ENCODE measurements at regions not wholly inside any gene's neighbourhood (a gene's known extent, or its start where the extent isn't known, plus 50 kb on each side); places are given as distances from the start of the nearest gene placed in this dataset.

- Histone ChIP-seq H3K79me2 (ENCODE audit: low read length) (no peaks in the 10 kb centered on the region), H3K4me1 (ENCODE audit: low read length) (no peaks in the 10 kb centered on the region), H3K27ac (ENCODE audit: low read length) (no peak overlapping the region), H3K4me3 (ENCODE audit: low read length) (no peak overlapping the region), H3K36me3 (replicated peaks; ENCODE audit: low read depth, low read length) (no peaks in the 10 kb centered on the region), H3K9me3 (ENCODE audit: insufficient read depth, low read length) (no peaks in the 10 kb centered on the region), H3K4me2 (ENCODE audit: low read length) (no peak overlapping the region), H2AFZ (ENCODE audit: low read depth, low read length) (no peak overlapping the region), H3K9ac (ENCODE audit: low read length) (no peak overlapping the region), H3K27me3 (ENCODE audit: low read depth, low read length) (no peaks in the 10 kb centered on the region), H4K20me1 (ENCODE audit: insufficient read depth, low read length) (no peaks in the 10 kb centered on the region)
- TF ChIP-seq CTCF (IDR thresholded peaks at IDR 0.05; ENCODE audit: low read depth, low read length) (no peak), EZH2phosphoT487 (IDR thresholded peaks at IDR 0.05; ENCODE audit: low read depth) (no peak)
These were observed 104.0 kb upstream of the ZNF32 start for GRCh38 chr10:43752682-43753081.

GRCh38 chr10:43751646-43752045 lies 103.0 kb upstream of the ZNF32 start:
- Histone ChIP-seq H3K79me2 (ENCODE audit: low read length) (no peaks in the 10 kb centered on the region), H3K4me1 (ENCODE audit: low read length) (no peaks in the 10 kb centered on the region), H3K27ac (ENCODE audit: low read length) (no peak overlapping the region), H3K9me3 (ENCODE audit: insufficient read depth, low read length) (no peaks in the 10 kb centered on the region), H3K4me2 (ENCODE audit: low read length) (no peak overlapping the region), H3K36me3 (replicated peaks; ENCODE audit: low read depth, low read length) (no peaks in the 10 kb centered on the region), H3K4me3 (ENCODE audit: low read length) (no peak overlapping the region), H2AFZ (ENCODE audit: low read depth, low read length) (no peak overlapping the region), H3K9ac (ENCODE audit: low read length) (no peak overlapping the region), H3K27me3 (ENCODE audit: low read depth, low read length) (no peaks in the 10 kb centered on the region), H4K20me1 (ENCODE audit: insufficient read depth, low read length) (no peaks in the 10 kb centered on the region)
- TF ChIP-seq EZH2phosphoT487 (IDR thresholded peaks at IDR 0.05; ENCODE audit: low read depth) = no peak

- Histone ChIP-seq H2AFZ (ENCODE audit: low read depth, low read length) (no peak overlapping the region), H3K9ac (ENCODE audit: low read length) (no peak overlapping the region), H3K4me2 (ENCODE audit: low read length) (no peak overlapping the region), H3K79me2 (ENCODE audit: low read length) (no peaks in the 10 kb centered on the region), H3K27me3 (ENCODE audit: low read depth, low read length) (no peaks in the 10 kb centered on the region), H4K20me1 (ENCODE audit: insufficient read depth, low read length) (no peaks in the 10 kb centered on the region), H3K4me1 (ENCODE audit: low read length) (no peaks in the 10 kb centered on the region), H3K4me3 (ENCODE audit: low read length) (no peak overlapping the region), H3K9me3 (ENCODE audit: insufficient read depth, low read length) (no peaks in the 10 kb centered on the region), H3K27ac (ENCODE audit: low read length) (no peak overlapping the region), H3K36me3 (replicated peaks; ENCODE audit: low read depth, low read length) (no peaks in the 10 kb centered on the region)
- no peak for TF ChIP-seq EZH2phosphoT487 (IDR thresholded peaks at IDR 0.05; ENCODE audit: low read depth)
- TF ChIP-seq CTCF (IDR thresholded peaks at IDR 0.05; ENCODE audit: low read depth, low read length) = no peak
These were observed 101.4 kb upstream of the ZNF32 start for GRCh38 chr10:43749940-43750552.

GRCh38 chr10:43749145-43749576 lies 100.5 kb upstream of the ZNF32 start:
- Histone ChIP-seq H3K79me2 (ENCODE audit: low read length) (no peaks in the 10 kb centered on the region), H3K27ac (ENCODE audit: low read length) (no peak overlapping the region), H3K9me3 (ENCODE audit: insufficient read depth, low read length) (no peaks in the 10 kb centered on the region), H3K9ac (ENCODE audit: low read length) (no peak overlapping the region), H3K27me3 (ENCODE audit: low read depth, low read length) (no peaks in the 10 kb centered on the region), H2AFZ (ENCODE audit: low read depth, low read length) (no peak overlapping the region), H3K36me3 (replicated peaks; ENCODE audit: low read depth, low read length) (no peaks in the 10 kb centered on the region), H3K4me2 (ENCODE audit: low read length) (no peak overlapping the region), H3K4me1 (ENCODE audit: low read length) (no peaks in the 10 kb centered on the region), H4K20me1 (ENCODE audit: insufficient read depth, low read length) (no peaks in the 10 kb centered on the region), H3K4me3 (ENCODE audit: low read length) (no peak overlapping the region)
- TF ChIP-seq EZH2phosphoT487 (IDR thresholded peaks at IDR 0.05; ENCODE audit: low read depth) = no peak

- H3K79me2 ChIP-seq (ENCODE audit: low read length) = no peaks in the 10 kb centered on the region
- no peaks in the 10 kb centered on the region for H3K4me1 ChIP-seq (ENCODE audit: low read length)
- H3K9me3 ChIP-seq (ENCODE audit: insufficient read depth, low read length) = no peaks in the 10 kb centered on the region
- H3K36me3 ChIP-seq (replicated peaks; ENCODE audit: low read depth, low read length) = no peaks in the 10 kb centered on the region
- H3K9ac ChIP-seq (ENCODE audit: low read length) = no peak overlapping the region
- no peaks in the 10 kb centered on the region for H3K27me3 ChIP-seq (ENCODE audit: low read depth, low read length)
- H4K20me1 ChIP-seq (ENCODE audit: insufficient read depth, low read length) = no peaks in the 10 kb centered on the region
- no peak overlapping the region for H3K4me2 ChIP-seq (ENCODE audit: low read length)
- TF ChIP-seq CTCF (IDR thresholded peaks at IDR 0.05; ENCODE audit: low read depth, low read length) (no peak), EZH2phosphoT487 (IDR thresholded peaks at IDR 0.05; ENCODE audit: low read depth) (no peak)
- no peak overlapping the region for H3K4me3 ChIP-seq (ENCODE audit: low read length)
- no peak overlapping the region for H2AFZ ChIP-seq (ENCODE audit: low read depth, low read length)
- no peak overlapping the region for H3K27ac ChIP-seq (ENCODE audit: low read length)
These were observed 99.9 kb upstream of the ZNF32 start for GRCh38 chr10:43748560-43748959.
